ENCODE measurements at regions not wholly inside any gene's neighbourhood (a gene's known extent, or its start where the extent isn't known, plus 50 kb on each side); places are given as distances from the start of the nearest gene placed in this dataset.

- Histone ChIP-seq H3K79me2 (ENCODE audit: insufficient read depth, low read depth) (no peaks in the 10 kb centered on the region), H2AFZ (ENCODE audit: low read depth) (no peak overlapping the region), H3K4me1 (ENCODE audit: low read depth, poor library complexity, severe bottlenecking) (no peaks in the 10 kb centered on the region), H3K36me3 (ENCODE audit: insufficient read depth) (no peaks in the 10 kb centered on the region), H3K4me2 (no peak overlapping the region), H3K27me3 (ENCODE audit: insufficient read depth, low read depth) (no peaks in the 10 kb centered on the region), H4K20me1 (ENCODE audit: insufficient read depth) (no peaks in the 10 kb centered on the region), H3K4me3 (IDR thresholded peaks at IDR 0.05; ENCODE audit: insufficient read depth, low read depth, low read length) (no peak overlapping the region), H3K9ac (no peak overlapping the region), H3K27ac (no peak overlapping the region)
- TF ChIP-seq CTCF (conservative IDR thresholded peaks at IDR 0.05; ENCODE audit: low read depth, low read length): no peak
These were observed 73.3 kb upstream of the ISX start for GRCh38 chr22:34992672-34993071.

- TF ChIP-seq CTCF (conservative IDR thresholded peaks at IDR 0.05; ENCODE audit: low read depth, low read length): no peak
These were observed 72.4 kb upstream of the ISX start for GRCh38 chr22:34993548-34993947.

GRCh38 chr22:34997633-34998299 is 68.2 kb upstream of the ISX start:
- no peaks in the 10 kb centered on the region for H3K27me3 ChIP-seq (ENCODE audit: insufficient read depth, low read depth)

More at GRCh38 chr22:34993548-34993947, 72.4 kb upstream of the ISX start:
- Histone ChIP-seq H3K27ac (no peak overlapping the region), H3K4me2 (no peak overlapping the region), H3K27me3 (ENCODE audit: insufficient read depth, low read depth) (no peaks in the 10 kb centered on the region), H4K20me1 (ENCODE audit: insufficient read depth) (no peaks in the 10 kb centered on the region), H3K9ac (no peak overlapping the region), H3K79me2 (ENCODE audit: insufficient read depth, low read depth) (no peaks in the 10 kb centered on the region), H3K4me1 (ENCODE audit: low read depth, poor library complexity, severe bottlenecking) (no peaks in the 10 kb centered on the region), H3K36me3 (ENCODE audit: insufficient read depth) (no peaks in the 10 kb centered on the region), H2AFZ (ENCODE audit: low read depth) (no peak overlapping the region), H3K4me3 (IDR thresholded peaks at IDR 0.05; ENCODE audit: insufficient read depth, low read depth, low read length) (no peak overlapping the region)

GRCh38 chr22:34998921-34999320 is 67.0 kb upstream of the ISX start:
- no peak for TF ChIP-seq CTCF (conservative IDR thresholded peaks at IDR 0.05; ENCODE audit: low read depth, low read length)
- Histone ChIP-seq H4K20me1 (ENCODE audit: insufficient read depth) (no peaks in the 10 kb centered on the region), H3K4me1 (ENCODE audit: low read depth, poor library complexity, severe bottlenecking) (no peaks in the 10 kb centered on the region), H2AFZ (ENCODE audit: low read depth) (no peak overlapping the region), H3K79me2 (ENCODE audit: insufficient read depth, low read depth) (no peaks in the 10 kb centered on the region), H3K4me2 (no peak overlapping the region), H3K27me3 (ENCODE audit: insufficient read depth, low read depth) (no peaks in the 10 kb centered on the region), H3K27ac (no peak overlapping the region), H3K36me3 (ENCODE audit: insufficient read depth) (no peaks in the 10 kb centered on the region), H3K4me3 (IDR thresholded peaks at IDR 0.05; ENCODE audit: insufficient read depth, low read depth, low read length) (no peak overlapping the region), H3K9ac (no peak overlapping the region)

More at GRCh38 chr22:34997633-34998299, 68.2 kb upstream of the ISX start:
- Histone ChIP-seq H3K4me1 (ENCODE audit: low read depth, poor library complexity, severe bottlenecking) (no peaks in the 10 kb centered on the region), H3K4me3 (IDR thresholded peaks at IDR 0.05; ENCODE audit: insufficient read depth, low read depth, low read length) (no peak overlapping the region), H3K4me2 (no peak overlapping the region), H3K9ac (no peak overlapping the region), H3K27ac (no peak overlapping the region), H3K79me2 (ENCODE audit: insufficient read depth, low read depth) (no peaks in the 10 kb centered on the region), H4K20me1 (ENCODE audit: insufficient read depth) (no peaks in the 10 kb centered on the region), H3K36me3 (ENCODE audit: insufficient read depth) (no peaks in the 10 kb centered on the region), H2AFZ (ENCODE audit: low read depth) (no peak overlapping the region)
- TF ChIP-seq CTCF (conservative IDR thresholded peaks at IDR 0.05; ENCODE audit: low read depth, low read length): no peak

All from KMS-11 (cell line).